HFFc6 (cell line): ENCODE measurements at regions not wholly inside any gene's neighbourhood (a gene's known extent, or its start where the extent isn't known, plus 50 kb on each side); places are given as distances from the start of the nearest gene placed in this dataset.
A peak's percentile ranks its signal among the peaks of the same experiment; 100 is the strongest.

Source experiments
- DNase-seq: peaks from one replicate; pipeline ENCODE4 v3.0.0-alpha.2; 2018
- H3K27ac Mint-ChIP-seq: 2 replicates; pipeline ENCODE4 v1.8.0; 2020; ENCODE audit warnings: mild to moderate bottlenecking, mixed read lengths
- H3K27me3 Mint-ChIP-seq: 2 replicates; pipeline ENCODE4 v1.8.0; 2021; ENCODE audit warnings: mild to moderate bottlenecking, moderate library complexity, mixed read lengths; ENCODE audit not compliant: insufficient read depth
- H3K36me3 Mint-ChIP-seq: 2 replicates; pipeline ENCODE4 v1.8.0; 2021; ENCODE audit warnings: low read depth, mixed read lengths
- H3K4me1 Mint-ChIP-seq: 2 replicates; pipeline ENCODE4 v1.8.0; 2020; ENCODE audit warnings: low read depth, mixed read lengths
- H3K4me3 Mint-ChIP-seq: 2 replicates; pipeline ENCODE4 v1.8.0; 2020; ENCODE audit warnings: mild to moderate bottlenecking, moderate library complexity, mixed read lengths
- H3K9me3 Mint-ChIP-seq: 2 replicates; pipeline ENCODE4 v1.8.0; 2020; ENCODE audit warnings: mild to moderate bottlenecking, mixed read lengths
- TF ChIP-seq, protein P1 (sequence below): fragments of 200-600 bp; sonication (generic); IDR thresholded peaks from 2 replicates; pipeline ENCODE4 v1.5.0; 2021; ENCODE audit warnings: antibody characterized with exemption, mild to moderate bottlenecking

DNA sequence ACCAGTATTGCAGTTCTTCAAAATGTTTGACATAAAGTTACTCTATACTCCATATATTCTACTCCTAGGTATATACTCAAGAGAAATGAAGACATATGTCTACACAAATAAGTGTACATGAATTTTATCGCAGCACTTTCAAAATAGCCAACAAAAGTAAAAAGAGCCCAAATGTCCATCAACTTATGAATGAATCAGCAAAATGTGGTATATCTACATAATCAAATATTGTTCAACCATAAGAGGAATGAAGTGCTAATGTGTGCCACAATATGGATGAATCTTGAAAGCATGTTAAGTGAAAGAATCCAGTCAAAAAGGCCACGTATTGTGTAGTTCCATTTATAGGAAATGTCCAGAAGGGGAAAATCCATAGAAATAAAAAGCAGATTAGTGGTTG is 98.6 kb upstream of the F3 start:
- H3K27ac Mint-ChIP-seq, result no peak overlapping the region
- no peak for DNase-seq
- peaks cover 12% of the 10 kb centered on the region; the same call in 1 of the 2 replicates for H3K9me3 Mint-ChIP-seq
- TF ChIP-seq, protein P1, sequence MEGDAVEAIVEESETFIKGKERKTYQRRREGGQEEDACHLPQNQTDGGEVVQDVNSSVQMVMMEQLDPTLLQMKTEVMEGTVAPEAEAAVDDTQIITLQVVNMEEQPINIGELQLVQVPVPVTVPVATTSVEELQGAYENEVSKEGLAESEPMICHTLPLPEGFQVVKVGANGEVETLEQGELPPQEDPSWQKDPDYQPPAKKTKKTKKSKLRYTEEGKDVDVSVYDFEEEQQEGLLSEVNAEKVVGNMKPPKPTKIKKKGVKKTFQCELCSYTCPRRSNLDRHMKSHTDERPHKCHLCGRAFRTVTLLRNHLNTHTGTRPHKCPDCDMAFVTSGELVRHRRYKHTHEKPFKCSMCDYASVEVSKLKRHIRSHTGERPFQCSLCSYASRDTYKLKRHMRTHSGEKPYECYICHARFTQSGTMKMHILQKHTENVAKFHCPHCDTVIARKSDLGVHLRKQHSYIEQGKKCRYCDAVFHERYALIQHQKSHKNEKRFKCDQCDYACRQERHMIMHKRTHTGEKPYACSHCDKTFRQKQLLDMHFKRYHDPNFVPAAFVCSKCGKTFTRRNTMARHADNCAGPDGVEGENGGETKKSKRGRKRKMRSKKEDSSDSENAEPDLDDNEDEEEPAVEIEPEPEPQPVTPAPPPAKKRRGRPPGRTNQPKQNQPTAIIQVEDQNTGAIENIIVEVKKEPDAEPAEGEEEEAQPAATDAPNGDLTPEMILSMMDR, result no peak
- H3K27me3 Mint-ChIP-seq, result no peaks in the 10 kb centered on the region
- H3K36me3 Mint-ChIP-seq, result peaks cover 27% of the 10 kb centered on the region
- H3K4me1 Mint-ChIP-seq, result peaks cover 17% of the 10 kb centered on the region
- no peak overlapping the region for H3K4me3 Mint-ChIP-seq

DNA sequence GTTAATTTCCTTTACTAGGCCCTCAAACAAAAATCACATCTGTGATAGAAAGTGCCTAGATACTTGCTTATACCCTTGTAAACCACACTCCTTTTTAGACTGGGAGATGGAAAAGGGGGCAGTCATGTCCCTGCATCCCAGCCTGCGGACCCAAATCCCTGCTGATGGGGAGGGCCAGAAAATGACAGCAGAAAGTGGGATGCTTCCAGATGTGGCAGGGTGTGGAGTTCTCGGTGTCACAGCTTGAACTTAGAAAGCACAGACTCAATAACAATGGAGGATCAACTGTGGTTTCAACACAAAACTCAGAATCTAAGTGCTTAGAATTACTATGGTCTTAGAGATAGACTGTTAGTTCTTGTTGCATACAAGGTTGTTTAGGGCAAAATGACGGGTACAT is 95.6 kb upstream of the F3 start:
- H3K4me1 Mint-ChIP-seq, result peaks cover 40% of the 10 kb centered on the region
- TF ChIP-seq, protein P1, result no peak
- no peak overlapping the region for H3K4me3 Mint-ChIP-seq
- peaks cover 40% of the 10 kb centered on the region for H3K36me3 Mint-ChIP-seq
- no peak overlapping the region for H3K27ac Mint-ChIP-seq
- no peaks in the 10 kb centered on the region for H3K27me3 Mint-ChIP-seq
- no peak for DNase-seq
- peaks cover 25% of the 10 kb centered on the region for H3K9me3 Mint-ChIP-seq

DNA sequence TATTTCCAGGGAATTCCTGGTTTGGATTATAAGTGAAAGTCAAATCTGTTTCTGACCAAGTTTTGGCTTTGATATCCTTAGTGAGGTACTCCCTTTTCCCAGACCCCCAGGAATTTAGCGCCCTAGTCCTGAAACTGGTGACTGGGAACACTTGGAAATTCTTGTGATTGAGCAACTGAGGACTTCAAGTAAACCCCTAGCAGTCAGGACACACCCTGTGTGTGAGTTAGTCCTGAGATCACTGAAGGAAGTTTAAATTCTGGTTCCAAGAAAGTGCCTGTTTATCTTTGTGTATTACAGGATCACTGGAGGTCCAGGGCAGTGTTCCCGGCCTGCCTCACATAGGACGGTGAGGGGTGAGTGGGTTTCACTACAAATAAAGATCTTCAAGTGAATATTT is 95.1 kb upstream of the F3 start:
- Mint-ChIP-seq H3K4me1 (peaks cover 40% of the 10 kb centered on the region), H3K4me3 (no peak overlapping the region), H3K9me3 (peaks cover 30% of the 10 kb centered on the region), H3K36me3 (peaks cover 45% of the 10 kb centered on the region), H3K27ac (peak overlapping the region; percentile 61), H3K27me3 (no peaks in the 10 kb centered on the region)
- DNase-seq, result no peak
- TF ChIP-seq, protein P1, result no peak

DNA sequence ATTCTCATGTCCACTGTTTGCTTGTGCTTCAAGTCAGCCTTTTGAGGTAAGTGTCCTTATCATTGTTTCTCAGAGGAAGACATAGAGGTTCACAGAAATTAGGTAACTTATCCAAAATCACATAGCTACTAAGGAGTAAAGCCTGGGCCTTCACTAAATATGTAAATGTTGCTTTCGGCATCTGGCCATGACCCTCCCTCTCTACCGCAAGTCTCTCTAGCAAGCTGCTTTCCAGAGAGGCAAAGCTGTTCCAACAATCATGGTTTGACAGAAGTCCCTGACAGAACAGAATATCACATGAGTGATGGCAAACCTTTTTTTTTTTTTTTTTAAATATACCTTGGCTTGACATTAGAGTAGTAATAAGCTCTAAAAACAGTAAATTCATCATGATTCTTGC is 94.5 kb upstream of the F3 start:
- DNase-seq, result no peak
- Mint-ChIP-seq H3K27me3 (no peaks in the 10 kb centered on the region), H3K27ac (peak overlapping the region; percentile 61), H3K36me3 (peaks cover 51% of the 10 kb centered on the region), H3K9me3 (peaks cover 35% of the 10 kb centered on the region), H3K4me3 (no peak overlapping the region), H3K4me1 (peaks cover 40% of the 10 kb centered on the region)
- TF ChIP-seq, protein P1, result no peak

DNA sequence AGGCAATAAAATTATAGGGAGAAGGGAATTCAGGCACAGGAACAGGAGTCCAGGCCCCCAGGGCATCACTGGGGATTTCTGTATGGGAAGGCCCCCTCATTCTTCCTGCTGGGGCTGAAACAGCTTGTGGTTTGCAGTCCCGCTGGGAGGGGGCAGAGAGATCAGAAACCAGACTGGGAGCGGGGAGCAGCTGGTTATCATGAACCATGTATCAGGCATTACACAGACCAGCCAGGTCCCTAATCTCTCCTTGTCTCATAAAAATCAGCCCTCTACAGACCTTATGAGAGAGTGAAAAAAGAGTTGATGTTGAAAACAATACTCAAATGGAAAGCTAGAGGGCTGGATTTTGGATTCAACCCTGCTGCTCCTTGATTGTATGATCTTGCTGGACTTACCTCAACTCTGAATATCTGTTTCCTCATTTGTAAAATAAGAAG is 93.4 kb upstream of the F3 start:
- Mint-ChIP-seq H3K9me3 (peaks cover 30% of the 10 kb centered on the region), H3K36me3 (peaks cover 46% of the 10 kb centered on the region), H3K4me1 (peaks cover 42% of the 10 kb centered on the region), H3K27me3 (no peaks in the 10 kb centered on the region), H3K27ac (0 out of 2 replicates have a peak overlapping the region, but pooled peaks have one; percentile 14), H3K4me3 (no peak overlapping the region)
- TF ChIP-seq, protein P1, result peak; percentile 31
- DNase-seq, result no peak

DNA sequence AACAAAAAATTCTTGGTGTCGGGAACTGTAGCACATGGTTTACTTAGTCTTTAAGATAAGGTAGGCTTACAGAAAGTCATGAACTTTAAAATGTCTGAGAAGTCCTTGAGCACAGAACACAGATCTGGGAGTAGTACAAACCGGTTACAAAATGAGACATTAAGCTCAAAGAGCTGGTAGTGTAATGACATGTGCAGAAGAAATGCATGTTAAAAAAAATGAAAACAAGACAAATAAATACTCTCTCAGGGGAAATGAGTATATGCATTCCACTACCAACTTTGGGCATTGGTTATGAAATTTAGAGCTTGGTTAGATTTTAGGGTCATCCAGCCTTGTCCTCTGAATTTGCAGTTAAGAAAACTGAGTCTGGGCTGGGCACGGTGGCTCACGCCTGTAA is 91.5 kb upstream of the F3 start:
- TF ChIP-seq, protein P1, result no peak
- H3K36me3 Mint-ChIP-seq, result peaks cover 33% of the 10 kb centered on the region
- no peak overlapping the region for H3K4me3 Mint-ChIP-seq
- peaks cover 23% of the 10 kb centered on the region for H3K9me3 Mint-ChIP-seq
- peaks cover 54% of the 10 kb centered on the region for H3K4me1 Mint-ChIP-seq
- H3K27ac Mint-ChIP-seq, result peak overlapping the region; percentile 61
- DNase-seq, result peak; percentile 59
- H3K27me3 Mint-ChIP-seq, result no peaks in the 10 kb centered on the region
